HPDE6-E6E7 (cell line): ENCODE measurements at regions not wholly inside any gene's neighbourhood (a gene's known extent, or its start where the extent isn't known, plus 50 kb on each side); places are given as distances from the start of the nearest gene placed in this dataset.

Experiments used
- DNase-seq: peaks from one replicate; pipeline ENCODE4 v3.0.0; 2011; ENCODE audit warnings: missing footprints; ENCODE audit errors: extremely low spot score

- no peak for DNase-seq
These were observed 911.7 kb upstream of the PCDH20 start for GRCh38 chr13:62327367-62327766.

GRCh38 chr13:62324842-62325241, 909.2 kb upstream of the PCDH20 start:
- DNase-seq, result no peak

- no peak for DNase-seq
These were observed 906.2 kb upstream of the PCDH20 start for GRCh38 chr13:62321895-62322294.

GRCh38 chr13:62321139-62321538, 905.5 kb upstream of the PCDH20 start:
- DNase-seq, result no peak

- peak; percentile 15 for DNase-seq
These were observed 904.8 kb upstream of the PCDH20 start for GRCh38 chr13:62320129-62321108.

GRCh38 chr13:62309904-62310303, 894.3 kb upstream of the PCDH20 start:
- no peak for DNase-seq

- no peak for DNase-seq
These were observed 890.1 kb upstream of the PCDH20 start for GRCh38 chr13:62305756-62306155.

GRCh38 chr13:62302341-62302740, 886.7 kb upstream of the PCDH20 start:
- DNase-seq, result no peak

GRCh38 chr13:62299988-62300387, 884.3 kb upstream of the PCDH20 start:
- DNase-seq, result no peak

GRCh38 chr13:62296812-62297211, 881.2 kb upstream of the PCDH20 start:
- DNase-seq, result no peak

GRCh38 chr13:62294244-62294643, 878.6 kb upstream of the PCDH20 start:
- DNase-seq, result peak; percentile 1

- peak; percentile 23 for DNase-seq
These were observed 877.2 kb upstream of the PCDH20 start for GRCh38 chr13:62292714-62293480.

- DNase-seq, result no peak
These were observed 874.9 kb upstream of the PCDH20 start for GRCh38 chr13:62290542-62290941.

- DNase-seq, result no peak
These were observed 872.1 kb upstream of the PCDH20 start for GRCh38 chr13:62287764-62288163.

GRCh38 chr13:62280590-62280989, 864.9 kb upstream of the PCDH20 start:
- DNase-seq, result no peak

GRCh38 chr13:62278271-62278670, 862.6 kb upstream of the PCDH20 start:
- DNase-seq, result no peak

- no peak for DNase-seq
These were observed 836.1 kb upstream of the PCDH20 start for GRCh38 chr13:62251734-62252133.

- DNase-seq, result no peak
These were observed 835.0 kb upstream of the PCDH20 start for GRCh38 chr13:62250501-62251201.

- no peak for DNase-seq
These were observed 830.9 kb upstream of the PCDH20 start for GRCh38 chr13:62246581-62246980.

- DNase-seq, result no peak
These were observed 827.5 kb upstream of the PCDH20 start for GRCh38 chr13:62243106-62243505.

- no peak for DNase-seq
These were observed 819.3 kb upstream of the PCDH20 start for GRCh38 chr13:62234780-62235440.

GRCh38 chr13:62210951-62211350, 795.3 kb upstream of the PCDH20 start:
- DNase-seq, result no peak
